HFFc6 (cell line): ENCODE measurements at regions not wholly inside any gene's neighbourhood (a gene's known extent, or its start where the extent isn't known, plus 50 kb on each side); places are given as distances from the start of the nearest gene placed in this dataset.

ENCODE experiments used
- DNase-seq: peaks from one replicate; pipeline ENCODE4 v3.0.0-alpha.2; 2018
- H3K27ac Mint-ChIP-seq: 2 replicates; pipeline ENCODE4 v1.8.0; 2020; ENCODE audit warnings: mild to moderate bottlenecking, mixed read lengths
- H3K27me3 Mint-ChIP-seq: 2 replicates; pipeline ENCODE4 v1.8.0; 2021; ENCODE audit warnings: mild to moderate bottlenecking, moderate library complexity, mixed read lengths; ENCODE audit not compliant: insufficient read depth
- H3K36me3 Mint-ChIP-seq: 2 replicates; pipeline ENCODE4 v1.8.0; 2021; ENCODE audit warnings: low read depth, mixed read lengths
- H3K4me1 Mint-ChIP-seq: 2 replicates; pipeline ENCODE4 v1.8.0; 2020; ENCODE audit warnings: low read depth, mixed read lengths
- H3K4me3 Mint-ChIP-seq: 2 replicates; pipeline ENCODE4 v1.8.0; 2020; ENCODE audit warnings: mild to moderate bottlenecking, moderate library complexity, mixed read lengths
- H3K9me3 Mint-ChIP-seq: 2 replicates; pipeline ENCODE4 v1.8.0; 2020; ENCODE audit warnings: mild to moderate bottlenecking, mixed read lengths
- TF ChIP-seq, protein P1 (sequence below): fragments of 200-600 bp; sonication (generic); IDR thresholded peaks from 2 replicates; pipeline ENCODE4 v1.5.0; 2021; ENCODE audit warnings: antibody characterized with exemption, mild to moderate bottlenecking

DNA sequence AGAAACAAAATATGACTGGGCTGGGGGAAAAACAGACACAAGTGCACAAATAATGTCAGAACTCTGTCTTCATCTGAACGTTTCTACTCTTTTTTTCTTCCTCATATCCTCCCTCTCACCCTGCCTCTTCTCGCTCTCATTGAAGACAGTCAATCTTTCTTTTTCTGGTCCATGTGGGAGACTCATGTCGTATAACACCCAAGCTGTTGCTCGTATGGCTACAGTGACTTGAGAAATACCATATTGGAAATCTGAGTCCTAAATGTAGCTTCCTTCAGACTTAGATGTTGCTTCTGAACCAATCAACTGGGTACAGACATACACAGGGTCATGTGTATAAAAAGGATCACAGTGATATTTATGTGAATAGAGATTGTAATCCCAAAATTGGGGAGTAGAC, 579.8 kb upstream of the CELF2 start:
- DNase-seq: no peak
- H3K27me3 Mint-ChIP-seq: peaks cover 2% of the 10 kb centered on the region; the same call in 1 of the 2 replicates

DNA sequence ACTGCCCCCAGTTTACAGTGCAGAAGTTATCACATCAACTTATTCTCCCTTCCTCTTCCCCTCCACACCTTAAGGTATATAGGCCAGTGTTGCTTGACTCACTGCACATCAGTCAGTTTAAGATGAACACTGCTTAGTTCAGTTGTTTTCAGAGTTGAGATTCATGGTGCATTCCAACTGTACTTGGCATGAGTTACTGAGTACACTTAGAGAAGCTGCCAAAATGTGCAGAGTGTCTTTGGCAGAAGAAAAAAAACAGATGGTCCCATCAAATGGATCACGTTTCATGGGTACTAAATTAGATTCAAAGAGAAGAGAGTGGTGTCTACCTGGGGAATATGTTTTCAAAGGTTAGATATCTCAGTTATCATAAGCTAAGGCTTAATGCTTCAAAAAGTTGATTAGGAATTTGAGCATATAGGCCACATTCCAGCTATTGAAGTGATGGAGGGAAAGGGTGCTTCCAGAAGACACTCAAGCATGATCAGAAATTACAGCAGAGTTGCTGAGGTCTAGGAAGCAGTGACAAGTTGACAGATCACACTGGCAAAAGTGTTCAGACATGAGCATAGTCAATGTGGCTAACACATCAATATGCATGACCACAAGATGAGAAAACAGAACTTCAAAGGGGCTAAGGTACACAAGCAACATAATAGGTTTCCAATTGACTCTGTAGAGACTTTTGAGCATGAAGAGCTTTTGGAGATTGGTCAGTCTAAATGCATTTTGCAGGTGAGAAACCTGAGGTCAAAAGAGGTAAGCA, 579.2 kb upstream of the CELF2 start:
- H3K4me3 Mint-ChIP-seq: no peak overlapping the region
- H3K27me3 Mint-ChIP-seq: peaks cover 2% of the 10 kb centered on the region; the same call in 1 of the 2 replicates
- H3K4me1 Mint-ChIP-seq: no peaks in the 10 kb centered on the region
- peaks cover 45% of the 10 kb centered on the region for H3K9me3 Mint-ChIP-seq
- H3K27ac Mint-ChIP-seq: no peak overlapping the region
- no peaks in the 10 kb centered on the region for H3K36me3 Mint-ChIP-seq
- TF ChIP-seq, protein P1, sequence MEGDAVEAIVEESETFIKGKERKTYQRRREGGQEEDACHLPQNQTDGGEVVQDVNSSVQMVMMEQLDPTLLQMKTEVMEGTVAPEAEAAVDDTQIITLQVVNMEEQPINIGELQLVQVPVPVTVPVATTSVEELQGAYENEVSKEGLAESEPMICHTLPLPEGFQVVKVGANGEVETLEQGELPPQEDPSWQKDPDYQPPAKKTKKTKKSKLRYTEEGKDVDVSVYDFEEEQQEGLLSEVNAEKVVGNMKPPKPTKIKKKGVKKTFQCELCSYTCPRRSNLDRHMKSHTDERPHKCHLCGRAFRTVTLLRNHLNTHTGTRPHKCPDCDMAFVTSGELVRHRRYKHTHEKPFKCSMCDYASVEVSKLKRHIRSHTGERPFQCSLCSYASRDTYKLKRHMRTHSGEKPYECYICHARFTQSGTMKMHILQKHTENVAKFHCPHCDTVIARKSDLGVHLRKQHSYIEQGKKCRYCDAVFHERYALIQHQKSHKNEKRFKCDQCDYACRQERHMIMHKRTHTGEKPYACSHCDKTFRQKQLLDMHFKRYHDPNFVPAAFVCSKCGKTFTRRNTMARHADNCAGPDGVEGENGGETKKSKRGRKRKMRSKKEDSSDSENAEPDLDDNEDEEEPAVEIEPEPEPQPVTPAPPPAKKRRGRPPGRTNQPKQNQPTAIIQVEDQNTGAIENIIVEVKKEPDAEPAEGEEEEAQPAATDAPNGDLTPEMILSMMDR: no peak
- no peak for DNase-seq

More for the DNA sequence above, 579.8 kb upstream of the CELF2 start:
- Mint-ChIP-seq H3K9me3 (peaks cover 45% of the 10 kb centered on the region), H3K27ac (no peak overlapping the region), H3K4me3 (no peak overlapping the region), H3K36me3 (no peaks in the 10 kb centered on the region), H3K4me1 (no peaks in the 10 kb centered on the region)
- TF ChIP-seq, protein P1: no peak

DNA sequence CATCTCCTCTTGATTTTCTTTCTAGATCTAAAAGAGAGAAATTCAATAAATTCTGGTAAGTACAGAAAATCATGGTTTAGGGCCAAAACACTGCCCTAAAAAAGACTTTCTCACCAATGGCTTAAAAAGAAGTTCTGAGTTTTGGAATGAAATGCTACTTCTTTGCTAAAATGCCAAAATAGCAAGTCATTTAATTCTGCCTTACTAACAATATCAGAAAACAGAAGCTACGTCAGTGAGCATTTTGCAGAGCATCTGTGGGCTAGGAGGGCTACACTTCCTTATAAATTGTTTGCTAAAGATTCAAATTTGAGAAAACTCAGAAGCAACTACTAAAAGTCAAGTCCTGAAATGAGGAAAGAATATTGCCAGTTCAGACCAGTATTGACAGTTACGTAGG, 560.8 kb upstream of the CELF2 start:
- no peak for DNase-seq
- Mint-ChIP-seq H3K4me3 (no peak overlapping the region), H3K27ac (no peak overlapping the region), H3K36me3 (peaks cover 5% of the 10 kb centered on the region; the same call in 1 of the 2 replicates), H3K4me1 (no peaks in the 10 kb centered on the region), H3K27me3 (no peaks in the 10 kb centered on the region; the same call in 1 of the 2 replicates), H3K9me3 (peaks cover 43% of the 10 kb centered on the region)
- TF ChIP-seq, protein P1: no peak

DNA sequence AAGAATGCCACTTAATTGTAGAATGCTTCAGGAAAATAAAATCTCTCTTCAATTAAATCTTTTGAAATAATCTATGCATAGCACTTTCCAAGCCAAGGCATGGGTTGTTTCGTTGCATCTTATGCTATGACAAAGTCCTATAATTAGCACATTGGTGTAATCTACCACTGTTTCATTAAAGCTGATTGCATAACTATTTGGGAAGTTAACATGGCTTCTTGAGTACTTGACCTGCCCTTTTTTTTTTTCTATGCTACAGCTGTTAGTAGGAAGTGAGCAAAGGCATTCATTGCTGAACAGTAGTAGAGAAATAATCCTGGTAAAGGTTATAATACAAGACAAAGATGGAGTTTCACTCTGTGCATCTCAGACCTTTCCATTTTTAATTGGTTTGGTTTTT, 557.2 kb upstream of the CELF2 start:
- Mint-ChIP-seq H3K27ac (no peak overlapping the region), H3K4me1 (no peaks in the 10 kb centered on the region), H3K27me3 (no peaks in the 10 kb centered on the region), H3K9me3 (peaks cover 40% of the 10 kb centered on the region), H3K4me3 (no peak overlapping the region), H3K36me3 (no peaks in the 10 kb centered on the region)
- TF ChIP-seq, protein P1: no peak
- DNase-seq: no peak

DNA sequence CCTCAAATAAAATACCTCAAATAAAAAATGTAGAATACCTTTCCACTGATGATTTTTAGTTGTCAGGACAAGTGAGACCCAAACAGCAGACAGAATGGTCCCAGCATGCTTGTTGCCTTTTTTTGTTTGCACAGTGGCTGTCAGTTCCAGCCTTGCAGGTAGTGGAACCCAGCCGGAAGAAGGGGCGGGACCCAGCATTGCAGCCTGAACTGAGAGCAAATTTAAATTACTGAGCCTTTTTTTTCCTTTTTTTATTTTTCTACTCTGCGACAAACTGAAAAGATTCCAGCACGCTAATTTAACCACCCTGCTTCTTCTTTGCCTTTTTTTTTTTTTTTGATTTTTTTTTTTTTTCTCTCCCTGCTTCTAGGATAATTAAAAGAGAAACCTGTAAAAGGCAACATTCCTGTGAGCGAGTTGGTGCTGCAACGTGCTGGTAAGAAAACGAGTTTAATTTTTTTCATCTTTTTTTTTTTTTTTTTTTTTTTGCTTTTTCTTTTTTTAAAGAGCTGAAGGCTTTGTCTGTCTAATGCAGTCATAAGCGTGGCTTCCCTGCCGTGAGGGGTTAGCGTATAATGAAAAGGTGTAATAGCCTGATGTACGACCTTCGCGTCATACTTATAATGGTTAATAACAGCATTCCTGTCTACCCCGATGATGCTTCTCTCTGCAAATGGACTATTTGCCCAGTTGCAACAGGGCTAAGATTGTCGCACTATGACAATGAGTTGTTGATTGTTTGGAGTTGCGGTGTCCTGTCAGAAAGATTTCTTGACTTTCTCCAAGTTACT, 555.3 kb upstream of the CELF2 start:
- Mint-ChIP-seq H3K27ac (no peak overlapping the region), H3K27me3 (no peaks in the 10 kb centered on the region), H3K4me1 (no peaks in the 10 kb centered on the region), H3K36me3 (no peaks in the 10 kb centered on the region), H3K4me3 (no peak overlapping the region), H3K9me3 (peaks cover 41% of the 10 kb centered on the region)
- TF ChIP-seq, protein P1: no peak
- no peak for DNase-seq
